GM18520 (cell line): ENCODE measurements at regions not wholly inside any gene's neighbourhood (a gene's known extent, or its start where the extent isn't known, plus 50 kb on each side); places are given as distances from the start of the nearest gene placed in this dataset.

Experiments used
- ATAC-seq: cut with Tn5 transposase; IDR thresholded peaks from one replicate; pipeline ENCODE4 v1.9.1; 2021; ENCODE audit not compliant: unreplicated experiment

DNA sequence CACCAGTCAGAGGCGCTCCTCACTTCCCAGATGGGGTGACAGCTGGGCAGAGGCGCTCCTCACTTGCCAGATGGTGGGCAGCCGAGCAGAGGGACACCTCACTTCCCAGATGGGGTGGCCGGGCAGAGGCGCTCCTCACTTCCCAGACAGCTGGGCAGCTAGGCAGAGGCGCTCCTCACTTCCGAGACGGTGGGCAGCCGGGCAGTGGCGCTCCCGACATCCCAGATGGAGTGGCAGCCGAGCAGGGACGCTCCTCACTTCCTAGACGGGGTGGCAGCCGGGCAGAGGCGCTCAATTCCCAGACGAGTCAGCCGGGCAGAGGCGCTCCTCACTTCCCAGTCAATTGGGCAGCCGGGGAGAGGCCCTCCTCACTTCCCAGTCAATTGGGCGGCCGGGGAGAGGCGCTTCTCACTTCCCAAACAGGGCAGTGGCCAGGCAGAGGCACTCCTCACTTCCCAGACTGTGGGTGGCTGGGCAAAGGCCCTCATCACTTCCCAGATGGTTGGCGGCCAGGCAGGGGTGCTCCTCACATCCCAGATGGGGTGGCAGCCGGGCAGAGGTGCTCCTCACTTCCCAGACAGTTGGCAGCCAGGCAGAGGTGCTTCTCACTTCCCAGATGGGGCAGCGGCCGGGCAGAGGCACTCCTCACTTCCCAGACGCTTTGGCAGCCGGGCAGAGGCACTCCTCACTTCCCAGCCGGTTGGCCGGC is 143.8 kb upstream of the ARID2 start:
- ATAC-seq, result no peak

DNA sequence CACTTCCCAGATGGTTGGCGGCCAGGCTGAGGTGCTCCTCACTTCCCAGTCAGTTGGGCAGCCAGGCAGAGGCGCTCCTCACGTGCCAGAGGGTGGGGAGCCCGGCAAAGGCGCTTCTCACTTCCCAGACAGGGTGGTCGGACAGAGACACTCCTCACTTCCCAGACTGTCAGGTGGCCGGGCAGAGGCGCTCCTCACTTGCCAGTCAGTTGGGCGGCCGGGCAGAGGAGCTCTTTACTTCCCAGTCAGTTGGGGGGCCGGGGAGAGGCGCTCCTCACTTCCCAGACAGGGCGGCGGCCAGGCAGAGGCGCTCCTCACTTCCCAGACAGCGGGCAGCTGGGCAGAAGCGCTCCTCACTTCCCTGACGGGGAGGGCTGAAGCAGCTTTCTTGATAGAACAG is 143.0 kb upstream of the ARID2 start:
- ATAC-seq, result no peak

DNA sequence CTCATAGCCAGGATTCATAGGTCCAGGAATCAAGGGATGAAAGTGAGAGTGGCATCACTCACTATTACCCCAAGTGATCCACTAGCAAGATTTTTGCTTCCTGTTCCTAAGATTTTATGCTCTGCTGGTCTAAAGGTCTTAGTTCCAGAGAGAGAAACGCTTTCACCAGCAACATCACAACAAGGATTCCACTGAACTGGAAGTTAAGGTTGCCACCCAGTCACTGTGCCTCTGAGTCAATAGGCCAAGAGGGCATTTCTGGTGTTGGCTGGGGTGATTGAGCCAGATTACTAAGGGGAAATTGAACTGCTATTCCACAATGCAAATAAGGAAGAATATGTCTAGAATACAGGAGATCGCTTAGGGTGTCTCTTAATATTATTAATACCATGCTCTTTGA is 142.5 kb upstream of the ARID2 start:
- no peak for ATAC-seq

DNA sequence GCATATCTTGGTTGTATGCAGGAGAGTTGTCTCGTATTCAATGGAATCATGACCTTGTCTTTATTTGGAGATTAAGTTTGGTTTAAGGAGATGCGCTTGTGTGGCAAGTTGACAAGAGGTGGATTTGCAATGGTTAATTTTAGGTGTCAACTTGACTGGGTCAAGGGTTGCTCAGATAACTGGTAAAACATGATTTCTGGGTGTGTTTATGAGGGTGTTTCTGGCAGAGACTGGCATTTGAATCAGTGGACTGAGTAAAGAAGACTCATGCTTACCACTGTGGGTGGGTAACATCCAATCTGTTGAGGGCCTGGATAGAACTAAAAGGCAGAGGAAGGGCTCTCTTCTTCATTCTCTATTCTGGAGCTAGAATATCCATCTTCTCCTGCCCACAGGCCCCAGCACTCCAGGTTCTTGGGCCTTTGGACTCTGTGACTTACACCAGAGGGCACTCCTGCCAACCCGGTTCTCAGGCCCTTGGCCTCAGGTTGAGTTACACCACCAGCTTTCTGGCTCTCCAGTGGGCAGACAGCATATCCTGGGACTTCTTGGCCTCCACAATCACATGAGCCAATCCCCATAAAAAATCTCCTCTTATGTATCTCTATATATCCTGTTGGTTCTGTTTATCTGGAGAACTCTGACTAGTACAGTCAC is 141.5 kb upstream of the ARID2 start:
- no peak for ATAC-seq

DNA sequence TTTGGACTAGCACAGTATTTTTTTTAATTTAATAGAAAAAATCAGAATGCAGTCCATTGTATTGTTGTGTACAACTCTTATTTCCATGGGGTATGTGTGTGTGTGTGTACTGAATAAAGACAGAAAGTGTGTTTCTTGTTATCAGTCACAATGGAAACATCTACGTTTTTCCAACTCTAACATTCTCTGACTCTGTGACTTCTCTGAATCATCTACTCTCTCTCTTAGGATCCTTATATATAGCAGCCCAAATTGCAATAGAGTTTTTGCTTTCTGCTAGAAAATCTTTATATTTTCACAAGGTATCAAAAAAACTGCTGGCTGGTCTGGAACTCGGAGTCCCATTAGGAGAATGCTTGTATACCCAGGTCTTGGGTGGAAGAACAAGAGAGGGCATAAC is 138.9 kb upstream of the ARID2 start:
- no peak for ATAC-seq

DNA sequence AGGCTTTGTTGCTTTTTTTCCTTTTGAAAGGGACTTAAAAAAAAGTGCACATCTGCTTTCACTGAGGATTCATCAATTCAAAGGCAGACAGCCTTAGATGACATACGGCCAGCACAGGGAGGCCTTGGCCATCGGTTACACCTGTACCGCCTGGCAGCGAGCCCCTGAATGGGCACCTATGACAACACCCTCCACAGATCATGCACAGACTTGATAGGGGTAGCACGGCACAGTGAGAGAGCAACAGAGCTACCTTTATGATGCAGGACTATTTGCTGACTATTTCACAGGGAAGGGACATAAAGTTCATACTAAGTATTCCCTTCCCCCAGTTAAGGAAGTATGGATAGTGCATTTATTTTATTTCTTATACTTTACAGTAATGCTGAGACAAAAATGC is 137.9 kb upstream of the ARID2 start:
- no peak for ATAC-seq

DNA sequence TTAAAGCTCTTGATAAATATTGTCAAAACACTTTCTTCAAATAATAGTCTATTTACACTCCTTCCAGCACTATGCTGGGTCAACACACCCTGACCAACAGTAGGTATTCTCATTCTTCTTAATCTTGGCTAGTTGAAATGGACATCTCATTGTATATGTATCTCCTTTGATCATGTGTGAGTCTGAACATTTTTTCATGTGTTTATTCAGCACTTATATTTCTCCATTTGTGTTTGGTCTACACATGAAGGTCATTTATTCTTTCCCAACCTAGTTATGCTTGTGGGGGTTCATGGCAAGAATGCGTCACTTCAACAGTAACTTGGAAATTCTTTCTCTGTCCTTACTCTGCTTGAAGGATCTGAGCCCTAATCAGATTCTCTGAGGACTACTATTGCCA is 133.1 kb upstream of the ARID2 start:
- no peak for ATAC-seq

DNA sequence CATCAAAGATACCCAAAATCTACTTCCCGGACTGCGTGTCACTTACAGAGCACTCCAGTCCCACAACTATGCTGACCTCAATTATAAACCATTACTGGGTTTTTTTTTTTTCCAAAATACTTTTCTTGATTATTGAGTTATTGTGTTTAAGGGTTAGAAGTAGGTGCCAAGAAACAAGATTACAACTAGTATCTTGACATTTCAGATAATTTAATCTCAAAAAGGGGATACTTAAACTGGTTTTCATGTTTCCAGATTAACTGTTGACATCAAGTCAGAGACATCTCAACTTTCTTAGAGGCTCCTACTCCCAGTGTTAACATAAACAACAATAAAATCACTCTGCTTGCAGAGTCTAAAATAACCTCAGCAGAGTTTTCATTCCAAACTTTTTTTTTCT is 131.2 kb upstream of the ARID2 start:
- ATAC-seq, result no peak

DNA sequence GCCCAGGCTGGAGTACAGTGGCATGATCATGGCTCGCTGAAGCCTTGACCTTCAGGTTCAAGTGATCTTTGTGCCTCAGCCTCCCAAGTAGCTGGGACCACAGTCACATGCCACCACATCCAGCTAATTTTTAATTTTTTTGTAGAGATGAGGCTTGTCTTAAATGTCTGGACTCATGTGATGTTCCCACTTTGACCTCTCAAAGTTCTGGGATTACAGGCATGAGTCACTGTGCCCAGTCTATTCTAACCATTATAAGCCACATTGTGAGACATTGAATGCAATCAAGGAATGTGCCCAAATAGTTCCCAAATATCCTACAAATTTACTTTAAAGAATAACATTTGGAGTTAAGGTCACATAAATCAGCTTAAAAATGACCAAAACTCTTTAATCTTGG is 130.7 kb upstream of the ARID2 start:
- no peak for ATAC-seq

DNA sequence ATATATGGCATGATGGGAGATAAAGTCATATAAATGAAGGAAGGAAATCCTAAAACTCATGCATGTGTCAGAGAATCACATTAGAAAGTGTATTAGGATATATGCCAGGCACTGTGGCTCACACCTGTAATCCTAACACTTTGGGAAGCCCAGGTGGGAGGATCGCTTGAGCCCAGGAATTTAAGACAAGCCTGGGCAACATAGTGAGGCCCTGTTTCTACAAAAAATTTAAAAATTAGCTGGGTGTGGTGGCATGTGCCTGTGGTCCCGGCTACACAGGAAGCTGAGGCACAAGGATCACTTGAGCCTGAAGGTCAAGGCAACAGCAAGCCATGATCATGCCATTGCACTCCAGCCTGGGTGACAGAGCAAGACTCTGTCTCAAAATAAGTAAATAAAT is 130.3 kb upstream of the ARID2 start:
- no peak for ATAC-seq

DNA sequence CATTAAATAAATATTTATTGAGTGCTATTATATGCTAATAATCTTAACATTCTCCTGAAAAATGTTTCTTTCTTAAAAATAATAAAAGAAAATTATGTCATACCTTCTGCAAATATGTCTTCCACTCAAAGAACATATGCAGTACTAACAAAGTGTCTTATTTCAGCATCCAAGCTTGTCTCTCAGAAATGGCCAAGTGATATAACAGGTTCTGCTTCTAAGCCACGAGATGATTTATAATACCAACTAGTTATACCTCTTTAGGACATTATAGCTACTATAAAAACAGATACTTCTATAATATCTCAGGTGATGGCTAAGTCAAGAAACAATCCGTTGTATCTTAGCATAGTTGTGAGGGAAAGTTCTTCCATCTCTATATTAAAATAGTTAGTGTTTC is 128.1 kb upstream of the ARID2 start:
- no peak for ATAC-seq

DNA sequence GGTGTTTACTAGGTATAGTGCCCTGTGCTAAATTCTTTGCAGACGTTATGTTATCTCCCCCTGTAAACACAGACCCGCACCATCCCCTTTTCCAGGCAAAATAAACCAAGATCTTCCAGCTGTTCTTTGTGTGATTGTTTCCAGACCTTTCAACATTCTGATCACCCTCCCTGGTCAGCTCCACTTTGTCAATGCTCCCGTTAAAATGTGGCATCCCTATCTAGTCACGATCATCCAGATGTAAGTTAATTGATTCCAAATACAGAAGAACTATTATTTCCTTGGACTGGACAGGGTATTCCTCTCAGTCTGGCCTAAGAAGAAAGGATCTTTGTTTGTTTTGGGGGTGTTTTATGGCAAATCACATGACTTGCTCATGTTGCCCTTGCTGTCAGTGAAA is 127.6 kb upstream of the ARID2 start:
- ATAC-seq, result no peak

DNA sequence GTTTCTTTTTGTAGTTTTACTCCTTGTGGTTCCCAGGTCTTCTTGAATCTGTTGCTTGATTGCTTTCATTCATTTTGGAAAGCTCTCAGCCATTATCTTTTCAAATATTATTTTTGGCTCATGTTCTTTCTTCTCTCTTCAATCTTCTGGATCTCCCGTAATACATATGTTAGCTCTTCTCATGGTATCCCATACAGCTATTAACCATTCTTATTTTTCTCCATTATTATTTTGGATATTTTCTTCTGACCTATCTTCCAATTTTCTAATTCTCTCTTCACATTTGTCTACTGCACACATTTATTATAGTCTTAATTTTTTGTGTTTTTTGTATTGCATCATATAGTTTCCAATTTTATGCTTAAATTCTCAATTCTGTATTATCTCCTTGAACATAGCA is 123.9 kb upstream of the ARID2 start:
- ATAC-seq, result no peak

DNA sequence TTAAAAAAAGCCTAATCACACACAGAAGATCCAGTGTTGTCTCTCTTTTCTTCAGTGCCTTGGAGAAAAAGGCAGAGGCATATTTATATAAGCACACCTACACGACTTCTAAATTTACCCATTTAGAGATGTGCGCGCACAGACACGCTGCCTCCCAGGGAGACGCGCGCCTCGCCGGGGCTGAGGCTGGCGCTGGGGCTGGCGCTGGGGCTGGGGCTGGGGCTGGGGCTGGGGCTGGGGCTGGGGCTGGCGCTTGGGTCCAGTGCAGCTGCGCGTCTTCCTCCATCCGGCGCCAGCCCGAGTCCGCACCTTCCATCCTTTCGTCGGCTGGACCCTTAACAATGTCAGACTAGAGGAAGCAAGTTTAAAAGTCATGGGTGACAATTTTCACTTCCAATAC is 118.4 kb upstream of the ARID2 start:
- no peak for ATAC-seq

DNA sequence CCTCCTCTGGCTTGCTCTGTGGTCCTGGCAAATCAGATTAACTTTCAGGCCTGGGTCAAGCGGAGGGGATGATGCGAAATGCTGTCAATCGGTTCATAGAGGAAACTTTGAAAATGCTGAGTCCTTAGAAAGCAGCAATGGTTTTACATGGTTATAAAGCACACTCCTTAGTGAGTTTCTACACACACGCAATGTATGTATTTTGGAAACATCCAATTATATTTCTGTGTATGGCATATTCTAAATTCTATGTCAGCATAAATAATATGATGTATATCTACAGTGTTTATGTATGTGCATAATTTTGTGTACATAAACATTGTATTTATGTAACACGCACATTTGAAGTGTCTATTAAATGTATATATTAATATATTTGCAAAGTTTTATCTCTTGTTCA is 118.0 kb upstream of the ARID2 start:
- no peak for ATAC-seq

DNA sequence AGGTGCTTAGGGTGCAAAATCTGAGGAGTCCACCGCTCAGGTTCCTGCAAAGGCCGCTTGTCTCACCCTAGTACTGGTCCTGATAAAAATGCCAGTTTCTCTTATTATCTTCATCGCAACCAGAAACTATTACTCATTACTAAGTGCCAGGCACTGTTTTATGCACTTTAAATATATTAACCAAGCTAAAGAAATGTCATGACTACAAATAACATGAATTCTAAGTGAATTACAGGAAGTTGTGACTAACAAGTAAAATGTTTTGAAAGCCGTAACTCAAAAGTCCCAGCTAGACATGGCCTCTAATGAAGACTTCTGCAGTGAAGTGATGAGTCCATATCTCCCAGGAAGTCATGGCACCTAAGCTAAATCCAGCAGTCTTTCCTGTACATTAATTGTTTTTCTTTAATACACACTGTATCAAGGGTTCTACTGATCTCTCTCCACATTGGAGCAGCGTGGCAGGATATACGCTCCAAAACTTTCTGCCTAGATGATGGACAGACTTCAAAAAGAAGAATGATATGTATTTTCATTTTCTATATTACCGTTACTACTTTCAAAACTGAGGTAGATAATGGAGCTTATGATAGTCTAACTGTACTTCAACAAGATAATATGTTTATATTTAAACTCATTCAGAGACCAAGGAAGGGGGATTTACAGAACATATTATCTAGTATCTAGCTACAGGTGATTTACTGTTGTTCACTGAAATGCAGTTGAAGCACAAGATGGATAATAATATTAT is 117.3 kb upstream of the ARID2 start:
- ATAC-seq, result no peak

DNA sequence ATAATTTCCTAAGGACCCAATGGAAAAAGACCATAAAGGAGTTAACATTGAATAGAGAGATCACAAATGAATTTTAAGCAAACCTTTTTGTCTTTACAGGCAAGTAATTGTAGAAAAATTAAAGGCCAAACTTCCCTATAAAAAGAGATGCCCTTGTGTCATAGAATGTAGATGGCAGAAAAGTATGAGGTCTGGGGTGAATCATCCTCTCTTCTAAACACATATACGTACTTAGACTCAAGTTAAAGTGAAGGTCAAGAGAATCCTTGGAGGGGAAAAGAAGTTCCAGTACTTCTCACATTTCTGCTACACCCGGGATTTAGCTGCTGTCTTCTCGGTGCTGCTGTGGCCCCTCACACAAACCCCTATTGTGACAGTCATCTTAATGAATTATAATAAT is 116.2 kb upstream of the ARID2 start:
- ATAC-seq, result no peak

DNA sequence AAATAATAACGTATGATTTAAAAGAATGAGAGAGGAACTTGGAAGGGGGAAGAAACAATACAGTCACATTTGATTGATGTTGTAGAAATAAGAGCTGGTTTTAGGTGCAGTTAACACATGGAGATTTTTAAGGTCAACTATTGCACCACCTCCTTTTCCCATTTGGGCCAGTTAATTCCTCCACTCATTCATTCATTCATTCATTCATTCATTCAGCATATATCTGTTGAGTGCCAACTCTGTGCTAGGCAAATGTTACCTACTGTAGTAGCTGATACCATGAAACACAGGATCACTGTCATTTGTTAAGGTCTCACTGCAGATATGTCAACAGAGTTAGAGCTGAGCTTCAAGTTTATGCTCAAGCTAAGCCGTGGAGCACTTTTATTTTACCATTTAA is 115.7 kb upstream of the ARID2 start:
- no peak for ATAC-seq

DNA sequence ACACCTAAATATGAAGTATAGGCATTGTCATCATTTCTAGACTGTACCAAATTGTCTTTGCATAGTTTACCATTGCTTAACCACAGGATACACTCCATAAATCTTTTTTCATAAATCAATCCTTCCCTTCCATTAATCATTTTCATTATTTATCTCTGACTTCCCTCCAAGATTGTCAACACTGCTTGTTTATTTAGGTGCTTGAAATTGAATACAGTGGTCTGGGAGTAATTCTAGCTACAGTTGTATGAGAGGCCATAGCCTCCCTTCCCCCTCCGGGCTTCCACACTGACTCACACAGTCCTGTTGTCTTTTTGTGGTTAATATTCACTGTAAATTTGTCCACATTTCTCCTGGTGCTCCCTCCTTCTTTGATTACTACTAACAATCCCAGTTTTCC is 114.2 kb upstream of the ARID2 start:
- ATAC-seq, result no peak

DNA sequence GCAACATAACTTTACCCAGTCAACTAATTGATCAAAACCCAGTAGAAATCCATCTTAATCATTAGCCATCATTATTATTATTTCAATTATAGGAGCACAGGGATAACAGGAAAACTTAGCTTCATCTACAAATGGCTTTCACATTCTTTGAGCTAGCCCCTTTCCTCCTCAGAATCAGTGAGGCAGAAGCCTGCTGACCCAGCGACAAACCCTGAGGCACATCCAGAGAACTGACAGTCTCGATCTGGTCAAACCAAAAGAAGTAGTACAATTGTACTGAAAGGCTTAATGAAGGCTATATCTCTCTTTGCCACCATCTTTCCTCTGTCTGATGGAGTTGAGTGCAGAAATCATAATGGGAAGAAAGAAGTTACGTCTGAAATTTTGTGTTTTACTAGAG is 109.8 kb upstream of the ARID2 start:
- ATAC-seq, result no peak

DNA sequence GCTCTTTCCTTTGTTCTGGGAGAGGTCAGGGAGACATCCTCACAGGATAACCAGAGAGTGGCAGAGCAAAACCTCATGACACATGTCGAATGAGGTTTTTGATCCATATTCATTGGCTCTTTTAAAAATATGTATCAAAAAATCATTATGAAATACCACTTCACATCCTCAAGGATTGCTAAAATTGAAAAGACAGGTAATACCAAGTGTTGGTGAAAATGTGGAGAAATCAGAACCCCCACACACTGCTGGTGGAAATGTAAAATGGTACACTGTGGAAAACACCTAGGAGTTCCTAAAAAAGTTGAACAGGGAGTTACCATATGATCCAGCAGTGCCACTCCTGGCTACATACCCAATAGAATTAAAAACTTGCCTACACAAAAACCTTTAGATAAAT is 107.8 kb upstream of the ARID2 start:
- ATAC-seq, result no peak

DNA sequence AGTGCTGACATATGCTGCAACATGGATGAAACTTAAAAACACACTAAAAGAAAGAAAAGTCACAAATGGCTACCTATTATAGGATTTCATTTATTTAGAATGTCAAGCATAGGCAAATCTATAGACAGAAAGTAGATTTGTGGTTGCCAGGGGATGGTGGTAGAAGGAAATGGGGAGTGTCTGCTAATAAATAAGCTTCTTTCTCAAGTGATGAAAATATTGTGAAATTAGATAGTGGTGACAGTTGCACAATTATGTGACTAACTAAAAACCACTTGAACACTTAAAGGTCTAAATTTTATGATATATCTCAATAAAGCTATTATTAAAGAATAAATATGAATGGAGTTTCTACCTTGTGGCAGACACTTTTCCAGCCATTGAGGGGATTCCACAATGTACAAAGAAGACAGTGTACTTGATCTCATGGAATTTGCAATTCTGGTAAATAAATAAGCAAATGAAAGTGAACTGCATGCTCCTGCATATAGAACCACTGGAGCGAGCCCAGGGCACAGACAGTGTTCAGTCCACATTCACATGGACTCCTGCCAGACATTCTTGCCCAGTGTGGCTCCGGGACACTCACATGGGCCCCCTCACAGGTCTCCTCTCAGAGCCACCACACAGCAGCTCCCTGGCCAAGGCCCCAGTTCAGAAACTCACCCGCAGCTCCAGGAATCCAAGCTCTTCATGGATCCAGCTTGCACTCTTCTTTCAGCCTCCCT is 107.1 kb upstream of the ARID2 start:
- ATAC-seq, result no peak
